Esophagus muscularis mucosa (tissue), 4 donors: ENCODE measurements at regions not wholly inside any gene's neighbourhood (a gene's known extent, or its start where the extent isn't known, plus 50 kb on each side); places are given as distances from the start of the nearest gene placed in this dataset.

ENCODE experiments used
- CTCF ChIP-seq, 3 experiments: fragments of 200-600 bp in 2 of 3; fragments of 450-650 bp in 1 of 3; sonication (generic) in 2 of 3; IDR thresholded peaks; one replicate each; pipeline ENCODE4 v1.5.1; 2017 to 2019; ENCODE audit warnings: antibody characterized with exemption in 3 of 3, mild to moderate bottlenecking in 2 of 3, moderate library complexity in 1 of 3
- EP300 ChIP-seq: sonication (generic); formaldehyde crosslinking; IDR thresholded peaks from one replicate; pipeline ENCODE4 v1.6.1; 2017; ENCODE audit warnings: antibody characterized with exemption
- POLR2A ChIP-seq: fragments of 450-650 bp; IDR thresholded peaks from one replicate; pipeline ENCODE4 v1.6.1; 2017; ENCODE audit warnings: antibody characterized with exemption, moderate library complexity, mild to moderate bottlenecking, low read depth
- POLR2AphosphoS5 ChIP-seq, 2 donors: sonication (generic); formaldehyde crosslinking; IDR thresholded peaks; one replicate each; pipeline ENCODE4 v1.6.1; 2017; ENCODE audit warnings: antibody characterized with exemption in 2 of 2

GRCh38 chr5:175034924-175035323 lies 310.5 kb downstream of the MSX2 start:
- TF ChIP-seq CTCF (IDR thresholded peaks at IDR 0.05) (no peak), EP300 (no peak), POLR2A (no peak), POLR2AphosphoS5 (IDR thresholded peaks at IDR 0.05) (no peak)
